Astrocyte (in vitro differentiated cells and primary cell): ENCODE measurements at regions not wholly inside any gene's neighbourhood (a gene's known extent, or its start where the extent isn't known, plus 50 kb on each side); places are given as distances from the start of the nearest gene placed in this dataset.

ENCODE experiments used
- EZH2 ChIP-seq: IDR thresholded peaks from 2 replicates; pipeline ENCODE4 v1.6.1; 2012; ENCODE audit warnings: mild to moderate bottlenecking, low read length, inconsistent platforms; ENCODE audit not compliant: insufficient read depth
- TF ChIP-seq, protein P1 (sequence below): IDR thresholded peaks from 2 replicates; pipeline ENCODE4 v1.5.1; 2011; ENCODE audit warnings: low read depth, mild to moderate bottlenecking, inconsistent platforms, low read length, moderate library complexity; ENCODE audit not compliant: insufficient read depth

GRCh38 chr2:203596183-203596582, 61.1 kb upstream of the RAPH1 start:
- TF ChIP-seq, protein P1, sequence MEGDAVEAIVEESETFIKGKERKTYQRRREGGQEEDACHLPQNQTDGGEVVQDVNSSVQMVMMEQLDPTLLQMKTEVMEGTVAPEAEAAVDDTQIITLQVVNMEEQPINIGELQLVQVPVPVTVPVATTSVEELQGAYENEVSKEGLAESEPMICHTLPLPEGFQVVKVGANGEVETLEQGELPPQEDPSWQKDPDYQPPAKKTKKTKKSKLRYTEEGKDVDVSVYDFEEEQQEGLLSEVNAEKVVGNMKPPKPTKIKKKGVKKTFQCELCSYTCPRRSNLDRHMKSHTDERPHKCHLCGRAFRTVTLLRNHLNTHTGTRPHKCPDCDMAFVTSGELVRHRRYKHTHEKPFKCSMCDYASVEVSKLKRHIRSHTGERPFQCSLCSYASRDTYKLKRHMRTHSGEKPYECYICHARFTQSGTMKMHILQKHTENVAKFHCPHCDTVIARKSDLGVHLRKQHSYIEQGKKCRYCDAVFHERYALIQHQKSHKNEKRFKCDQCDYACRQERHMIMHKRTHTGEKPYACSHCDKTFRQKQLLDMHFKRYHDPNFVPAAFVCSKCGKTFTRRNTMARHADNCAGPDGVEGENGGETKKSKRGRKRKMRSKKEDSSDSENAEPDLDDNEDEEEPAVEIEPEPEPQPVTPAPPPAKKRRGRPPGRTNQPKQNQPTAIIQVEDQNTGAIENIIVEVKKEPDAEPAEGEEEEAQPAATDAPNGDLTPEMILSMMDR = no peak
- TF ChIP-seq EZH2 = no peak
